IPS-15b (cell line): ENCODE measurements at regions not wholly inside any gene's neighbourhood (a gene's known extent, or its start where the extent isn't known, plus 50 kb on each side); places are given as distances from the start of the nearest gene placed in this dataset.

Source experiments
- H3K27me3 ChIP-seq: one replicate; pipeline ENCODE4 v1.6.1; 2013; ENCODE audit warnings: low read length; ENCODE audit not compliant: control insufficient read depth, insufficient read depth
- H3K36me3 ChIP-seq: one replicate; pipeline ENCODE4 v1.6.1; 2013; ENCODE audit warnings: low read length; ENCODE audit not compliant: control insufficient read depth, insufficient read depth
- H3K4me1 ChIP-seq: one replicate; pipeline ENCODE4 v1.6.1; 2013; ENCODE audit warnings: mild to moderate bottlenecking, low read length; ENCODE audit not compliant: control insufficient read depth, insufficient read depth
- H3K4me3 ChIP-seq: one replicate; pipeline ENCODE4 v1.5.1; 2013; ENCODE audit warnings: low read depth, low read length
- H3K9ac ChIP-seq: one replicate; pipeline ENCODE4 v1.6.1; 2013; ENCODE audit warnings: low read depth, mild to moderate bottlenecking, low read length
- H3K9me3 ChIP-seq: one replicate; pipeline ENCODE4 v1.6.1; 2013; ENCODE audit warnings: mild to moderate bottlenecking, low read length; ENCODE audit not compliant: control insufficient read depth, insufficient read depth

DNA sequence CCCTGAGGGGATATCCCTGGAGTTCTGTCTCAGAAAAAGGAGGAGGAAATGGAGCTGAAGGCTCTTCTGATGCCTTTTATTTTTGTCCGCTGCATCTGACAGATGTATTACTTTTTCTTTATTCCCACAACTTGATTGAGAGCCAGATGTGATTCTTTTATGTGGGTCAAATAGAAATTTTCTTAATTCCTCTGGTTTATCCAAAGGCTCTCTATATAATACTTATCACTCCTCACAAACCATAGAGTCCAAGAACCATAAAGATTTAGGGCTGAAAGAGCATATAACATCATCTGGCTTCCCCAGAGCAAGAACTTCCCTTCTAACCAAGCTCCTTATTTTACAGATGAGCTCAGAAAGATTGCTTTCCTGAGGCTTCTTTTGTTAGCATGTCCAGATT, 756.7 kb upstream of the FAM241A start:
- H3K9me3 ChIP-seq = no peaks in the 10 kb centered on the region
- H3K4me1 ChIP-seq = no peaks in the 10 kb centered on the region
- no peaks in the 10 kb centered on the region for H3K27me3 ChIP-seq
- H3K4me3 ChIP-seq = no peak overlapping the region
- no peaks in the 10 kb centered on the region for H3K36me3 ChIP-seq
- no peak overlapping the region for H3K9ac ChIP-seq

DNA sequence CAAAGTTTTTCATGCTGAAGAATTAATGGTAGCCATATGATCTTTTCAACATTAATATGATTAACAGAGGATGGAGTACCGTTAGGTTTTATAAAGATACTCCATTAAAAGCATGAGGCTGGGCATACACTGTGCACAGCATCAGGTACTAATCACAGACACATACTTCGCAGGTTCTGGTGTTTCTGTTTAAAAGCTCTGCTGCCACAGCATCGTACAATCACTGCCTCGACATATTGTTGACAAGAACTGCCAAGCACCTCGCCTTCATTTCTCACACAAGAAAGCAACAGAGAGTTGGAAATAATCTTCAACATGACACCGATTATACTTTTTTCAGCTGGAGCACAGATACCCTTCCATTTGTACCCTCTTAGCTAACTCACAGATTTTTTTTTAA, 753.4 kb upstream of the FAM241A start:
- no peak overlapping the region for H3K9ac ChIP-seq
- H3K9me3 ChIP-seq = no peaks in the 10 kb centered on the region
- no peaks in the 10 kb centered on the region for H3K27me3 ChIP-seq
- H3K36me3 ChIP-seq = no peaks in the 10 kb centered on the region
- H3K4me3 ChIP-seq = no peak overlapping the region
- no peaks in the 10 kb centered on the region for H3K4me1 ChIP-seq

DNA sequence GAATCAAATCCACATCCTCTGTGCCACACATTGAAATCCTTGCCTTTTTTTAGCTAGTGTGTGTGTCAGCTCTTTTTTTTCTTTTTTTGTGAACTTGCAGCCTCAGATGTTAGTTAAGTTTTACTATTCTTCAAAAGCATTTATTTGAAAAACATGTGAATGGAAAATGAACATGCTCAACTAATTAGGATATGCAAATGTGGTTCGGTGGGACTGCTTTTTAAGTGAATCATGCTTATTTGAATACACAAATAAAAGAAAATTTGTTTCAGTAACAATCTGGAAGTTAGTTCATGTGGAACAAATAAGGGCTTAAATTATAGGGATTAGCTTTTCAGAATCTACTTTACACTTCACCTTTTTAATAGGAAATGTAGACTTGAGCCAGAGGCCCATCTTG, 751.5 kb upstream of the FAM241A start:
- Histone ChIP-seq H3K36me3 (no peaks in the 10 kb centered on the region), H3K4me3 (no peak overlapping the region), H3K4me1 (no peaks in the 10 kb centered on the region), H3K9ac (no peak overlapping the region), H3K9me3 (no peaks in the 10 kb centered on the region), H3K27me3 (no peaks in the 10 kb centered on the region)

DNA sequence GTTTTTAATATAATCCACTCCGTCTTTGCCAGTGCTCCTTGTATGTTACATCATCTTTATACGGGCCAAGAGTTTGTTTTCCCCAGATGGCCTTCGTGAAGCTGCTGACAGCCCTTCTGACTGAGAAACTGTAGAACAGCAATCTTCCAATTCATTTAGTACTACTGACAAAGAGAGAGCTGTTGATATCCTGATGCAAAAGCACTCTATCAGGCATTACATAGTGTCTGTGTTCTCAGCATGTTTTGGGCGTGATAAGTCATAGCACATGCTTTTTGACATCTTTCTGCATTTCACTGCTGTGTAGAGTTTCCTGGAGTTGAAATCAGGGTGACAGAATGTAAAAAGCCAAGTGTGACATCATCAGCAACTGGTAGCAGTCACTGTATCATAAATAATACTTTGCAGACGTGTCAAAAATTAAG, 746.3 kb upstream of the FAM241A start:
- Histone ChIP-seq H3K36me3 (no peaks in the 10 kb centered on the region), H3K27me3 (no peaks in the 10 kb centered on the region), H3K9ac (no peak overlapping the region), H3K9me3 (no peaks in the 10 kb centered on the region), H3K4me1 (no peaks in the 10 kb centered on the region), H3K4me3 (no peak overlapping the region)

DNA sequence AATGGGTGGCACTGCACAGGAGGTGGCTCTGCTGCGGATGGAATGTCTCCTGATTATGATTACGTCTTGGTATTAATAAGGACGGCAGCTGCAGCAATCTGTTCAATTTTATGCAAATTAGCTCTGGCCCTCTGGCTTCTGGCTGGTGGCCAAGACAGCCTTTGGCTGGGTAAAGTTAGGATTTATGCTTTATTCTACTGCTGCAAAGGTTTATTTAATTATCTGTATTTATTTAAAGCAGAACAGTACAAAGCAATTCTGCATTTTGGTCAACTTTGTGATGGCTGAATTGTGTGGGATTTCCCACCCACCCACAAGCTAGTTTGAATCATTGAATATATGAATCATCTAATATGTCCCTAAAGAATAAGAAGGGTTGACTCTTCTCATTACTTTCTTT, 745.6 kb upstream of the FAM241A start:
- no peaks in the 10 kb centered on the region for H3K4me1 ChIP-seq

DNA sequence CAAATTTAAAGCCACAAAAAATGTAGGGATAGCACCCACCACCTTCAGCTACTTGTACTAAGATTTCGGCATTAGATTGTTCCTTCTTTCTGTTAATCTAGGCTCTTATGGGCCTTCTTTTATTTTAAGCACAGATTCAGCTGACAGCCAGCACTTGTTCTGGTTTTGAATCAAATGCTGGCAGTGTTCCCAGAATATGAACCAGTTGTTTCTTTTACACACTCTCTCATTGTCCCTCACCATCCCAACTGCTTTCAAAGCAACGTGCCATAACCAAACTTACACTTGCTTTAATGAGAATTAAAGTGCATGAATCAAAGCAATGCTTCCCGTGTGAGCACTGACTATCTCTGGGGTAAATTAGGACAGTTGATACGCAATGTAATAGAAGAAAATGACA, 744.5 kb upstream of the FAM241A start:
- no peaks in the 10 kb centered on the region for H3K27me3 ChIP-seq
- H3K36me3 ChIP-seq = no peaks in the 10 kb centered on the region
- no peak overlapping the region for H3K9ac ChIP-seq
- H3K9me3 ChIP-seq = no peaks in the 10 kb centered on the region
- no peaks in the 10 kb centered on the region for H3K4me1 ChIP-seq
- H3K4me3 ChIP-seq = no peak overlapping the region

More for the DNA sequence above, 745.6 kb upstream of the FAM241A start:
- Histone ChIP-seq H3K4me3 (no peak overlapping the region), H3K9me3 (no peaks in the 10 kb centered on the region), H3K27me3 (no peaks in the 10 kb centered on the region), H3K36me3 (no peaks in the 10 kb centered on the region), H3K9ac (no peak overlapping the region)

DNA sequence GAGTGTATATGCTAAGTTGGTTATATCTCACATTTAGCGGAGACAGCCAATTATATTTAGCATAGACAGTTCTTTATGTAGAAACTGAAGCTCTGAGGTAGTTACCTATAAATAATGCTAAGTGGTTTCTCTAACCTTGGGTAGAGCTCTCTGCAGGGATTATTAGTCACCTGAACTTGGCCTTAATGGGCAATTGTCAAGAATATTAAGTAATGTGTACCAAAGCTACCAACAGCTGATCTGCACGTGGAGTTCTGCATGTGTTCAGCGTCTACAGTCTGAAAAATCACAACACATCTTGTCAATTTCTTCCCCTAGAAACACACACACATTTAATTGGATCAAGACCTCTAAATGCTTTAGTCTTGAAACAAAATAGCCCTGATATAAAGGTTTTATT, 740.6 kb upstream of the FAM241A start:
- H3K4me3 ChIP-seq = no peak overlapping the region

DNA sequence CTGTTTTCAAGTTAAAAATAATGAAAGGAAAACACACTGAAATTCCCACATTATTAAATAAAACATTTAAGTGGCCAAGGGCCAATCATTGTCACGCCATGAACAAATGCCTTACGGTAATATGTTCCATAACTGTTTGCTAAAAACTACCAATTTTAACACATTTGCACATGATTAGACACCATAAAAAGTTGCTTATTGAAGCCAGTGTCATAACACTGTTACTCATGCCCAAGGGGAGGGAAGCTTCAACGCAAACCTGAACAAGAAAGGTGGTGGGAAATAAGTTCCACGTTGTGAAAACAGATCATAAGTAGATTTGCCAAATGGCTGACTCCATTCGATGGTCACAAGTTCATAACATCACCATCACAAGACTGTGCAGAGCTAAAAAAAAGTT, 739.3 kb upstream of the FAM241A start:
- H3K27me3 ChIP-seq = no peaks in the 10 kb centered on the region
- no peak overlapping the region for H3K9ac ChIP-seq
- no peaks in the 10 kb centered on the region for H3K36me3 ChIP-seq
- no peak overlapping the region for H3K4me3 ChIP-seq
- H3K9me3 ChIP-seq = no peaks in the 10 kb centered on the region
- no peaks in the 10 kb centered on the region for H3K4me1 ChIP-seq

More for the DNA sequence above, 740.6 kb upstream of the FAM241A start:
- H3K9ac ChIP-seq = no peak overlapping the region
- no peaks in the 10 kb centered on the region for H3K36me3 ChIP-seq
- no peaks in the 10 kb centered on the region for H3K9me3 ChIP-seq
- H3K4me1 ChIP-seq = no peaks in the 10 kb centered on the region
- no peaks in the 10 kb centered on the region for H3K27me3 ChIP-seq

DNA sequence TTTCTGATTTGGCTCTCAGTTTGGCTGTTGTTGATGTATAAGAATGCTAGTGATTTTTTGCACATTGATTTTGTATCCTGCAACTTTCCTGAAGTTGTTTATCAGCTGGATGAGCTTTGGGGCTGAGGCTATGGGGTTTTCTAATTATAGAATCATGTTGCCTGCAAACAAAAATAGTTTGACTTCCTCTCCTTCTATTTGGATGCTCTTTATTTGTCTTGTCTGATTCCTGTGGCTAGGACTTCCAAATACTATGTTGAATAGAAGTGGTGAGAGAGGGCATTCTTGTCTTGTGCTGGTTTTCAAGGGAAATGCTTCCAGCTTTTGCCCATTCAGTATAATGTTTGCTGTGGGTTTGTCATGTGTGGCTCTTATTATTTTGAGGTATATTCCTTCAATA, 734.7 kb upstream of the FAM241A start:
- Histone ChIP-seq H3K9ac (no peak overlapping the region), H3K27me3 (no peaks in the 10 kb centered on the region), H3K4me3 (no peak overlapping the region), H3K9me3 (no peaks in the 10 kb centered on the region), H3K36me3 (no peaks in the 10 kb centered on the region), H3K4me1 (no peaks in the 10 kb centered on the region)

DNA sequence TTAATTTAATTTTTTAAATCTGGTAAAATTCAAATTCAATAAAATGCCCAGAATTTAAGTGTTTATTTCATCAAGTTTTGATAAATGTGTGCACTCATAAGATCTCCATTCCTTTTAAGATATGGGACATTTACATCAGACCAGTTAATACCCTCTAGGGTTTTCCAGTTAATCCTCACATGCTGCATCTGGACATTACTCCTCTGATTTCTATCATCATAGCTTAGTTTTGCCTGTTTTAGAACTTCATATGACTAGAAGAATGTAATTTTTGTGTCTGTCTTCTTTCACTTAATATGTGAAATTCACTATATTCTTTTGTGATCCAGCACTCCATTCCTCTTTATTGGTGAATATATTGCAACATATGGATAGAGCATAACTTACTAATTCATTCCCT, 727.7 kb upstream of the FAM241A start:
- Histone ChIP-seq H3K4me1 (no peaks in the 10 kb centered on the region), H3K27me3 (no peaks in the 10 kb centered on the region), H3K9ac (no peak overlapping the region), H3K36me3 (no peaks in the 10 kb centered on the region), H3K9me3 (no peaks in the 10 kb centered on the region), H3K4me3 (no peak overlapping the region)

DNA sequence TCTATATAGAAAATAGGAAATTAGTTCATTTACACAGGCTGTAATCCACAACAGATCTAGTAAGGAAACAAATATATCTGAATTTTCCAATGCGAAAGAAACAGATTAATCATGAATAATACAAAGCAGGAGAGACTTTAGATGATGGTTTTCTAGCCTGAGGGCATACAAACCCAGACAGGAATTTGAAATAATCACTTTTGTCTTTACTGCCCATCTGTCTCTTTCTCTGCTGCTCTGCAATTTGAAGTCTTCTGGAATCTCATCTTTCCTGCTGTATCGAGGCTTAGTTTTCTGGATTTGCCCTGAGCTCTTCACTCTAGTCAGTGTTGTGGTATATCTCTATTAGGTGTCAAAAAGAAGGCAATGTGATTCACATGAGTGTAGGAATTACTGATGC, 711.8 kb upstream of the FAM241A start:
- Histone ChIP-seq H3K36me3 (no peaks in the 10 kb centered on the region), H3K4me3 (no peak overlapping the region), H3K9me3 (no peaks in the 10 kb centered on the region), H3K27me3 (no peaks in the 10 kb centered on the region), H3K9ac (no peak overlapping the region), H3K4me1 (no peaks in the 10 kb centered on the region)

DNA sequence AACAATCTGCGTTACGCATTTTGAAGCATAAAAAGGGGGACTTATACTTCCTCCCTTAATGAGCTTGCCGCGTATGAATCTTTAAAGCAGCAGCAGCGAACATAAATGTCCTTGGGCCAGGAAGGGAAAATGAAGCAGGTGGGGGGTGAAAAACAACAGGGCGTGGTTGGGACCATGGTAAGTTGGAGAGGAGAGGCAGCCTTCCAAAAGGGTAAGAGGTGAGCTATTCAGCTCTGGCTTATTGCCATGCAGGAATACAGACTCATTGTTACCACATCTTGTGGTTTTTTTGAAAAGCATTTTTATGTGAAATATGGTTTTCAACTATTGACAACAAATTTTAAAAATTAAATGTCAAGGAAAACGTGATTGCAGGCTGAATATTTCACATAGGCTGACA, 710.7 kb upstream of the FAM241A start:
- no peaks in the 10 kb centered on the region for H3K9me3 ChIP-seq
- no peaks in the 10 kb centered on the region for H3K27me3 ChIP-seq
- H3K4me3 ChIP-seq = no peak overlapping the region
- no peaks in the 10 kb centered on the region for H3K36me3 ChIP-seq
- H3K9ac ChIP-seq = no peak overlapping the region
- H3K4me1 ChIP-seq = no peaks in the 10 kb centered on the region
